ENCODE measurements at regions not wholly inside any gene's neighbourhood (a gene's known extent, or its start where the extent isn't known, plus 50 kb on each side); places are given as distances from the start of the nearest gene placed in this dataset.

DNA sequence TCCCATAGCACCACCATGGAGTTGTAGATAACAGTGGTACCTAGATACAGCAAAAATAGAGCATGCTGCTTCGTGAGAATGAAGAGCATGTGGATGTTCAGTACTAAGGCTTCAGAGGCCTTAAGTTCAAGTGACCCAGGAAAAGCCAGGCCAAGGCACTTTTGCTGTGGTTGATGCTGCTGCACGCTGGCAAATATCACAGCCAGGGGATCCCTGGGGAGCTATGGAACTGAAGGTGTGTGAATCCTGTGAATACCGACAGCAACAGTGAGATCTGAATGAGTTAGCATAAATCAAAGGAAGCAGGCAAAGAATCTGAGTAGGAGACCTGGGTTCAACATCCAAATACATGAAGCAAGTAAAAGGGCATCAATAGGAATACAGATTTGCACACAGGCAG is 158.6 kb upstream of the THUMPD2 start:
- Histone ChIP-seq H3K27ac (no peak overlapping the region), H3K36me3 (no peaks in the 10 kb centered on the region), H3K27me3 (no peaks in the 10 kb centered on the region), H3K4me1 (no peaks in the 10 kb centered on the region), H3K9me3 (no peaks in the 10 kb centered on the region), H3K4me3 (no peak overlapping the region)
- TF ChIP-seq, protein P1, sequence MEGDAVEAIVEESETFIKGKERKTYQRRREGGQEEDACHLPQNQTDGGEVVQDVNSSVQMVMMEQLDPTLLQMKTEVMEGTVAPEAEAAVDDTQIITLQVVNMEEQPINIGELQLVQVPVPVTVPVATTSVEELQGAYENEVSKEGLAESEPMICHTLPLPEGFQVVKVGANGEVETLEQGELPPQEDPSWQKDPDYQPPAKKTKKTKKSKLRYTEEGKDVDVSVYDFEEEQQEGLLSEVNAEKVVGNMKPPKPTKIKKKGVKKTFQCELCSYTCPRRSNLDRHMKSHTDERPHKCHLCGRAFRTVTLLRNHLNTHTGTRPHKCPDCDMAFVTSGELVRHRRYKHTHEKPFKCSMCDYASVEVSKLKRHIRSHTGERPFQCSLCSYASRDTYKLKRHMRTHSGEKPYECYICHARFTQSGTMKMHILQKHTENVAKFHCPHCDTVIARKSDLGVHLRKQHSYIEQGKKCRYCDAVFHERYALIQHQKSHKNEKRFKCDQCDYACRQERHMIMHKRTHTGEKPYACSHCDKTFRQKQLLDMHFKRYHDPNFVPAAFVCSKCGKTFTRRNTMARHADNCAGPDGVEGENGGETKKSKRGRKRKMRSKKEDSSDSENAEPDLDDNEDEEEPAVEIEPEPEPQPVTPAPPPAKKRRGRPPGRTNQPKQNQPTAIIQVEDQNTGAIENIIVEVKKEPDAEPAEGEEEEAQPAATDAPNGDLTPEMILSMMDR (IDR thresholded peaks at IDR 0.05): no peak
- FAIRE-seq (no peak), DNase-seq (no peak), ATAC-seq (no peak)
- 56 to 75% methylated on average over 3 of the region's 3 CpGs for WGBS, 2 donors
- intact Hi-C loops (cut with DNase I): no loop called here

DNA sequence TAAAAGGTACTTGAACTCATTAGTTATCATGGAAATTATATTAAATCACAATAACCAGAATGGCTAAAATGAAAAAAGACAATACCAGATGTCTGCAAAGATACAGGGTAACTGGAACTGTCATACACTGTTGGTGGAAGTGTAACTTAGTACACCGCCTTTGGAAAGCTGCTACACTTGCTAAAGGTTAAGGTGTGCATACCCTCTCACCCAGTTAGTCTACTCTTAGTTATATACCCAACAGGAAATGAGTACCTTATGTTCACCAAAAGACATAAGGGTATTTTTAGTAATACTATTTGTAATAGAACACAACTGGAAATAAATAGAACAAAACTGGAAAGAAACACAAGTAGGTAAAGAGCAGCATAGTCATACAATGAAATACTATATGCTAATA is 155.8 kb upstream of the THUMPD2 start:
- Histone ChIP-seq H3K27ac (no peak overlapping the region), H3K4me1 (no peaks in the 10 kb centered on the region), H3K36me3 (no peaks in the 10 kb centered on the region), H3K9me3 (no peaks in the 10 kb centered on the region), H3K27me3 (no peaks in the 10 kb centered on the region), H3K4me3 (no peak overlapping the region)
- FAIRE-seq (no peak), DNase-seq (no peak), ATAC-seq (no peak)
- TF ChIP-seq, protein P1 (IDR thresholded peaks at IDR 0.05): no peak
- 84 to 93% methylated on average over 1 of the region's 1 CpG for WGBS, 2 donors
- intact Hi-C loops (cut with DNase I): no loop called here

DNA sequence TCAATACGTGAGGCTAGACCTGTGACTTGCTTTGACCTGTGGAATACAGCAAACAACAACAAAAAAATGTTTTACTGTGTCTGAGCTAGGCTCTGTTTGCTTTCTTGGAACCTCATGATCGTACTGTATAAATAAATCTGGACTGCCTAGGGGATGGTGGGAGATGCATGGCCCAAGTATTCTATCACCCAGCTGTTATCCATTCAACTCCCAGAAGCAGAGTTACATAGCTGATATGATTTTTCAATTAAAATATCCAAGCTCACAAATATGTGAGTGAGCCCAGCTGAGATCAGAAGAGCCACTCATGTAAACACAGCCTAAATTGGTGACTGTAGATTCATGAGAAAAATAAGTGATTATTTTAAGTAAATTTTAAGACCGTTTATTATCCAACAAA is 154.1 kb upstream of the THUMPD2 start:
- no peak for ATAC-seq
- TF ChIP-seq, protein P1 (IDR thresholded peaks at IDR 0.05): no peak
- no peak for FAIRE-seq
- Histone ChIP-seq H3K27ac (no peak overlapping the region), H3K4me1 (no peaks in the 10 kb centered on the region), H3K36me3 (no peaks in the 10 kb centered on the region), H3K4me3 (no peak overlapping the region), H3K27me3 (no peaks in the 10 kb centered on the region), H3K9me3 (no peaks in the 10 kb centered on the region)
- intact Hi-C loops (cut with DNase I): no loop called here
- 49 to 57% methylated on average over 3 of the region's 3 CpGs for whole genome bisulfite sequencing, 2 donors
- no peak for DNase-seq

DNA sequence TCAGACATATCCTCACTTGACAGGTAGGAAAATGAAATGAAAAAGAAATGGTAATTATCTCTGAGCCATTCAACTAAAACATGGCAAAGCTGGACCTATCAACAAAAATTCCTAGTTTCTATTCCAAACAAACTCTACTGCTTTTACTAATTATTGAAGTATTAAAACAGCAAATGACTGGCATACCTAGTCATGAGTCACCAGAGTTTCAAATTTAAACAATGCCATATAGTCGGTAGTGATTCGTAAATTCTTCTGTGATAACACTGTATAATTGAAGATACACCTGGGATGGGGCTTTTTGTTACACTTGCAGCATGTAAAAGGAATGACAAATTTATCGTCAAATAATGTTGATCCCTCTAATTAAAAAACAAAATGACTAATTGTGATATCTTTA is 153.1 kb upstream of the THUMPD2 start:
- WGBS, 2 donors: 68 to 84% methylated on average over 3 of the region's 3 CpGs
- Histone ChIP-seq H3K4me3 (no peak overlapping the region), H3K27ac (no peak overlapping the region), H3K4me1 (no peaks in the 10 kb centered on the region), H3K9me3 (no peaks in the 10 kb centered on the region), H3K27me3 (no peaks in the 10 kb centered on the region), H3K36me3 (no peaks in the 10 kb centered on the region)
- intact Hi-C loops (cut with DNase I): no loop called here
- DNase-seq: no peak
- TF ChIP-seq, protein P1 (IDR thresholded peaks at IDR 0.05): no peak
- no peak for ATAC-seq
- FAIRE-seq: no peak

DNA sequence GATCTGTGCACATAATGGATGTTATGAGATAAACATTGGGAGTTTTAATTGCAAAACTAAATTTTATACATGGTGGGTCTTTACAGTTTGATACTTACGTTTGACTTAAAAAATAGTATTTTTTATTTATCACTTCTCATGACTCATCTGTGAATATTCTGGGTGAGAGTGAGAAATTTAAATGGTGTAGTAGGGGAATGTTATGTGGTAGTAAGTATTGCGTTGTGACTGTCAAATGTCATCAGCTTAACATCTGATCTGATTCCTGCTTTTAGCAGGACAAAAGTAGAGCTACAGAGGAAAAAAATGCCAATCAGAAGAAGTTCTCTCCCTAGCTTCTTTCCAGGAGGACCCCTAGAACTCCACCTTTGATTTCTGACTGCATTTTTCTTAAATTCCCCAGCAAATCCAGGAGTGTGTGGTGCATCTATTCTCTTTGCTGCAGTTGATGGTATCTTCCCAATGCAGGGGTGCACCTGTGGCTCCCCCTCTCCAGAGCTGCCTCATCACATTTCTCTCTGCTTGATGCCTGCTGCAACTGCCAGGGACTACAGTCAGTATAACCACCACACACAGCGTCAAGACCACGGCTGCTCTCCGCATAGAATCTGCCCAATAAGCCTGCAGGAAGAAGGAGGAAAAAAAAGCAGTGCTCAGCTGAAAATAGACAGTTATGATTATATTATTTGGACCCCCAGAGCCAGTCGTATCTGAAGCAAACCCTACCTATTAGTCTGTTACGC is 151.3 kb upstream of the THUMPD2 start:
- no peaks in the 10 kb centered on the region for H3K27me3 ChIP-seq
- H3K4me3 ChIP-seq: no peak overlapping the region
- H3K9me3 ChIP-seq: no peaks in the 10 kb centered on the region
- no peak for FAIRE-seq
- H3K36me3 ChIP-seq: no peaks in the 10 kb centered on the region
- intact Hi-C loops (cut with DNase I): no loop called here
- 75 to 77% methylated on average over 7 of the region's 7 CpGs for WGBS, 2 donors
- no peaks in the 10 kb centered on the region for H3K4me1 ChIP-seq
- DNase-seq: no peak
- TF ChIP-seq, protein P1 (IDR thresholded peaks at IDR 0.05): no peak
- no peak overlapping the region for H3K27ac ChIP-seq
- no peak for ATAC-seq
